Prostate gland (tissue), 2 donors: ENCODE measurements at regions not wholly inside any gene's neighbourhood (a gene's known extent, or its start where the extent isn't known, plus 50 kb on each side); places are given as distances from the start of the nearest gene placed in this dataset.

ENCODE experiments used
- POLR2A ChIP-seq: fragments of 450-650 bp; IDR thresholded peaks from one replicate; pipeline ENCODE4 v1.6.1; 2016; ENCODE audit warnings: antibody characterized with exemption, mild to moderate bottlenecking
- TF ChIP-seq, protein P1 (sequence below), 4 experiments: fragments of 200-600 bp in 2 of 4; fragments of 450-650 bp in 2 of 4; sonication (generic) in 2 of 4; IDR thresholded peaks; 1 replicate in 3 of 4; 2 replicates in 1 of 4; pipeline ENCODE4 v1.5.1; 2016 to 2019; ENCODE audit warnings: antibody characterized with exemption in 4 of 4, mild to moderate bottlenecking in 2 of 4, moderate library complexity in 2 of 4

DNA sequence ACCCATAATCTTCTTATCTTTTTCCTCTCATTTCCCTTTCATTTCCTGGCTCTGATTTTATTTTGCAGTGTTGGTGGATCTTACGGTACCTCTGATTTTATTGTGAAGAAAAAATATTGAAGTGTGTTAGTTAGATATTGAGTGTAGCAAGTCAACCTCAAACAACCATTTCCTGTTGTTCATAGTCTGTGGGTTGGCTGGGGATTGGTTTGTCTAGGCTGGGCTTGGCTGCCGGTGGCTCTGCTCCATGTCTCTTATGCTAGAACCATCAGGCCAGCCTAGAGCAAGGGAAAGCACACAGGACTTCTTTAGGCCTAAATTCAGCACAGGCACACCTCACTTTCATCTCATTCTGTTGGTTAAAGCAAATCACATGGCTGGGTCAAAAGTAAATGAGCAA, 383.1 kb upstream of the LCORL start:
- TF ChIP-seq, protein P1, sequence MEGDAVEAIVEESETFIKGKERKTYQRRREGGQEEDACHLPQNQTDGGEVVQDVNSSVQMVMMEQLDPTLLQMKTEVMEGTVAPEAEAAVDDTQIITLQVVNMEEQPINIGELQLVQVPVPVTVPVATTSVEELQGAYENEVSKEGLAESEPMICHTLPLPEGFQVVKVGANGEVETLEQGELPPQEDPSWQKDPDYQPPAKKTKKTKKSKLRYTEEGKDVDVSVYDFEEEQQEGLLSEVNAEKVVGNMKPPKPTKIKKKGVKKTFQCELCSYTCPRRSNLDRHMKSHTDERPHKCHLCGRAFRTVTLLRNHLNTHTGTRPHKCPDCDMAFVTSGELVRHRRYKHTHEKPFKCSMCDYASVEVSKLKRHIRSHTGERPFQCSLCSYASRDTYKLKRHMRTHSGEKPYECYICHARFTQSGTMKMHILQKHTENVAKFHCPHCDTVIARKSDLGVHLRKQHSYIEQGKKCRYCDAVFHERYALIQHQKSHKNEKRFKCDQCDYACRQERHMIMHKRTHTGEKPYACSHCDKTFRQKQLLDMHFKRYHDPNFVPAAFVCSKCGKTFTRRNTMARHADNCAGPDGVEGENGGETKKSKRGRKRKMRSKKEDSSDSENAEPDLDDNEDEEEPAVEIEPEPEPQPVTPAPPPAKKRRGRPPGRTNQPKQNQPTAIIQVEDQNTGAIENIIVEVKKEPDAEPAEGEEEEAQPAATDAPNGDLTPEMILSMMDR (IDR thresholded peaks at IDR 0.05) = no peak
- TF ChIP-seq POLR2A = no peak
